ENCODE measurements at regions not wholly inside any gene's neighbourhood (a gene's known extent, or its start where the extent isn't known, plus 50 kb on each side); places are given as distances from the start of the nearest gene placed in this dataset.

- H3K4me3 ChIP-seq (ENCODE audit: low read depth in 1 of 3, low read length in 3 of 3) = no peak overlapping the region
- no peak overlapping the region for H3K9ac ChIP-seq (ENCODE audit: low read depth in 1 of 2, low read length in 2 of 2)
- TF ChIP-seq, protein P1, sequence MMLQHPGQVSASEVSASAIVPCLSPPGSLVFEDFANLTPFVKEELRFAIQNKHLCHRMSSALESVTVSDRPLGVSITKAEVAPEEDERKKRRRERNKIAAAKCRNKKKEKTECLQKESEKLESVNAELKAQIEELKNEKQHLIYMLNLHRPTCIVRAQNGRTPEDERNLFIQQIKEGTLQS (IDR thresholded peaks at IDR 0.05) = no peak
- TF ChIP-seq YY1 (IDR thresholded peaks at IDR 0.05) (no peak), FOXA1 (IDR thresholded peaks at IDR 0.05) (no peak)
These were observed 61.5 kb upstream of the NEDD4L start for GRCh38 chr18:57982372-57983021.

GRCh38 chr18:57981308-57982028, 62.6 kb upstream of the NEDD4L start:
- no peak for DNase-seq (ENCODE audit: low spot score)
- H3K9ac ChIP-seq (ENCODE audit: low read depth in 1 of 2, low read length in 2 of 2) = no peak overlapping the region
- no peaks in the 10 kb centered on the region for H3K9me3 ChIP-seq (ENCODE audit: control insufficient read depth in 4 of 4, low read length in 3 of 4)
- H3K27me3 ChIP-seq (ENCODE audit: control insufficient read depth in 4 of 4, insufficient read depth in 4 of 4, low read length in 3 of 4) = no peaks in the 10 kb centered on the region
- no peak for TF ChIP-seq EGR1 (IDR thresholded peaks at IDR 0.05; ENCODE audit: low read depth in 2 of 2)
- TF ChIP-seq, protein P2, sequence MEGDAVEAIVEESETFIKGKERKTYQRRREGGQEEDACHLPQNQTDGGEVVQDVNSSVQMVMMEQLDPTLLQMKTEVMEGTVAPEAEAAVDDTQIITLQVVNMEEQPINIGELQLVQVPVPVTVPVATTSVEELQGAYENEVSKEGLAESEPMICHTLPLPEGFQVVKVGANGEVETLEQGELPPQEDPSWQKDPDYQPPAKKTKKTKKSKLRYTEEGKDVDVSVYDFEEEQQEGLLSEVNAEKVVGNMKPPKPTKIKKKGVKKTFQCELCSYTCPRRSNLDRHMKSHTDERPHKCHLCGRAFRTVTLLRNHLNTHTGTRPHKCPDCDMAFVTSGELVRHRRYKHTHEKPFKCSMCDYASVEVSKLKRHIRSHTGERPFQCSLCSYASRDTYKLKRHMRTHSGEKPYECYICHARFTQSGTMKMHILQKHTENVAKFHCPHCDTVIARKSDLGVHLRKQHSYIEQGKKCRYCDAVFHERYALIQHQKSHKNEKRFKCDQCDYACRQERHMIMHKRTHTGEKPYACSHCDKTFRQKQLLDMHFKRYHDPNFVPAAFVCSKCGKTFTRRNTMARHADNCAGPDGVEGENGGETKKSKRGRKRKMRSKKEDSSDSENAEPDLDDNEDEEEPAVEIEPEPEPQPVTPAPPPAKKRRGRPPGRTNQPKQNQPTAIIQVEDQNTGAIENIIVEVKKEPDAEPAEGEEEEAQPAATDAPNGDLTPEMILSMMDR (IDR thresholded peaks at IDR 0.05; ENCODE audit: low read depth, low read length, missing input control) = no peak
- TF ChIP-seq MAX (IDR thresholded peaks at IDR 0.05) = no peak
- TF ChIP-seq, protein P3, sequence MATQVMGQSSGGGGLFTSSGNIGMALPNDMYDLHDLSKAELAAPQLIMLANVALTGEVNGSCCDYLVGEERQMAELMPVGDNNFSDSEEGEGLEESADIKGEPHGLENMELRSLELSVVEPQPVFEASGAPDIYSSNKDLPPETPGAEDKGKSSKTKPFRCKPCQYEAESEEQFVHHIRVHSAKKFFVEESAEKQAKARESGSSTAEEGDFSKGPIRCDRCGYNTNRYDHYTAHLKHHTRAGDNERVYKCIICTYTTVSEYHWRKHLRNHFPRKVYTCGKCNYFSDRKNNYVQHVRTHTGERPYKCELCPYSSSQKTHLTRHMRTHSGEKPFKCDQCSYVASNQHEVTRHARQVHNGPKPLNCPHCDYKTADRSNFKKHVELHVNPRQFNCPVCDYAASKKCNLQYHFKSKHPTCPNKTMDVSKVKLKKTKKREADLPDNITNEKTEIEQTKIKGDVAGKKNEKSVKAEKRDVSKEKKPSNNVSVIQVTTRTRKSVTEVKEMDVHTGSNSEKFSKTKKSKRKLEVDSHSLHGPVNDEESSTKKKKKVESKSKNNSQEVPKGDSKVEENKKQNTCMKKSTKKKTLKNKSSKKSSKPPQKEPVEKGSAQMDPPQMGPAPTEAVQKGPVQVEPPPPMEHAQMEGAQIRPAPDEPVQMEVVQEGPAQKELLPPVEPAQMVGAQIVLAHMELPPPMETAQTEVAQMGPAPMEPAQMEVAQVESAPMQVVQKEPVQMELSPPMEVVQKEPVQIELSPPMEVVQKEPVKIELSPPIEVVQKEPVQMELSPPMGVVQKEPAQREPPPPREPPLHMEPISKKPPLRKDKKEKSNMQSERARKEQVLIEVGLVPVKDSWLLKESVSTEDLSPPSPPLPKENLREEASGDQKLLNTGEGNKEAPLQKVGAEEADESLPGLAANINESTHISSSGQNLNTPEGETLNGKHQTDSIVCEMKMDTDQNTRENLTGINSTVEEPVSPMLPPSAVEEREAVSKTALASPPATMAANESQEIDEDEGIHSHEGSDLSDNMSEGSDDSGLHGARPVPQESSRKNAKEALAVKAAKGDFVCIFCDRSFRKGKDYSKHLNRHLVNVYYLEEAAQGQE (IDR thresholded peaks at IDR 0.05) = no peak
- TF ChIP-seq HNF4G (IDR thresholded peaks at IDR 0.05) = no peak
- TF ChIP-seq RXRA (IDR thresholded peaks at IDR 0.05) = no peak
- TF ChIP-seq, protein P4, sequence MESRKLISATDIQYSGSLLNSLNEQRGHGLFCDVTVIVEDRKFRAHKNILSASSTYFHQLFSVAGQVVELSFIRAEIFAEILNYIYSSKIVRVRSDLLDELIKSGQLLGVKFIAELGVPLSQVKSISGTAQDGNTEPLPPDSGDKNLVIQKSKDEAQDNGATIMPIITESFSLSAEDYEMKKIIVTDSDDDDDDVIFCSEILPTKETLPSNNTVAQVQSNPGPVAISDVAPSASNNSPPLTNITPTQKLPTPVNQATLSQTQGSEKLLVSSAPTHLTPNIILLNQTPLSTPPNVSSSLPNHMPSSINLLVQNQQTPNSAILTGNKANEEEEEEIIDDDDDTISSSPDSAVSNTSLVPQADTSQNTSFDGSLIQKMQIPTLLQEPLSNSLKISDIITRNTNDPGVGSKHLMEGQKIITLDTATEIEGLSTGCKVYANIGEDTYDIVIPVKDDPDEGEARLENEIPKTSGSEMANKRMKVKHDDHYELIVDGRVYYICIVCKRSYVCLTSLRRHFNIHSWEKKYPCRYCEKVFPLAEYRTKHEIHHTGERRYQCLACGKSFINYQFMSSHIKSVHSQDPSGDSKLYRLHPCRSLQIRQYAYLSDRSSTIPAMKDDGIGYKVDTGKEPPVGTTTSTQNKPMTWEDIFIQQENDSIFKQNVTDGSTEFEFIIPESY (IDR thresholded peaks at IDR 0.05) = no peak
- no peak for TF ChIP-seq JUND (IDR thresholded peaks at IDR 0.05)
- TF ChIP-seq RAD21 (IDR thresholded peaks at IDR 0.05) = no peak
- no peak for TF ChIP-seq TAF1 (conservative IDR thresholded peaks at IDR 0.05)
- TF ChIP-seq HNF4A (conservative IDR thresholded peaks at IDR 0.05) = no peak
- no peak for TF ChIP-seq FOXA2 (IDR thresholded peaks at IDR 0.05)
- TF ChIP-seq YY1 (IDR thresholded peaks at IDR 0.05) = no peak
- no peak for TF ChIP-seq NR2F2 (IDR thresholded peaks at IDR 0.05)
- no peak for TF ChIP-seq SP1 (IDR thresholded peaks at IDR 0.05)
- TF ChIP-seq FOXA1 (IDR thresholded peaks at IDR 0.05) = no peak
- TF ChIP-seq, protein P1 (IDR thresholded peaks at IDR 0.05) = no peak
- no peak for TF ChIP-seq GABPA (IDR thresholded peaks at IDR 0.05 in 1 of 2, conservative IDR thresholded peaks at IDR 0.05 in 1 of 2)
- peaks cover 0 to under 1% (median under 1%) of the 10 kb centered on the region in 4 donors for H3K4me1 ChIP-seq (ENCODE audit: control insufficient read depth in 4 of 4, insufficient read depth in 4 of 4, low read length in 3 of 4)
- H3K4me3 ChIP-seq (ENCODE audit: low read depth in 1 of 3, low read length in 3 of 3) = no peak overlapping the region
- no peaks in the 10 kb centered on the region for H3K36me3 ChIP-seq (ENCODE audit: control insufficient read depth in 4 of 4, insufficient read depth in 3 of 4, low read depth in 1 of 4, low read length in 3 of 4)
- H3K27ac ChIP-seq (ENCODE audit: low read depth in 1 of 2, low read length in 2 of 2) = no peak overlapping the region
- whole genome bisulfite sequencing = 84% methylated on average over 3 of the region's 3 CpGs

More at GRCh38 chr18:57982372-57983021, 61.5 kb upstream of the NEDD4L start:
- no peak overlapping the region for H3K27ac ChIP-seq (ENCODE audit: low read depth in 1 of 2, low read length in 2 of 2)
- no peaks in the 10 kb centered on the region for H3K4me1 ChIP-seq (ENCODE audit: control insufficient read depth in 4 of 4, insufficient read depth in 4 of 4, low read length in 3 of 4)
- WGBS = 89% methylated on average over 11 of the region's 11 CpGs
- no peaks in the 10 kb centered on the region for H3K27me3 ChIP-seq (ENCODE audit: control insufficient read depth in 4 of 4, insufficient read depth in 4 of 4, low read length in 3 of 4)
- no peak for DNase-seq (ENCODE audit: low spot score)
- no peaks in the 10 kb centered on the region for H3K9me3 ChIP-seq (ENCODE audit: control insufficient read depth in 4 of 4, low read length in 3 of 4)
- H3K36me3 ChIP-seq (ENCODE audit: control insufficient read depth in 4 of 4, insufficient read depth in 3 of 4, low read depth in 1 of 4, low read length in 3 of 4) = no peaks in the 10 kb centered on the region

All from liver (tissue), 8 donors.